B cell (primary cell): ENCODE measurements at regions not wholly inside any gene's neighbourhood (a gene's known extent, or its start where the extent isn't known, plus 50 kb on each side); places are given as distances from the start of the nearest gene placed in this dataset.

Experiments used
- EZH2 ChIP-seq: IDR thresholded peaks from 2 replicates; pipeline ENCODE4 v1.6.1; 2012; ENCODE audit warnings: borderline replicate concordance, low read depth, mild to moderate bottlenecking, moderate library complexity, low read length; ENCODE audit not compliant: insufficient read depth, poor library complexity, severe bottlenecking
- TF ChIP-seq, protein P1 (sequence below): fragments of 200-600 bp; IDR thresholded peaks from one replicate; pipeline ENCODE4 v1.8.0; 2022; ENCODE audit warnings: antibody characterized with exemption, mild to moderate bottlenecking

DNA sequence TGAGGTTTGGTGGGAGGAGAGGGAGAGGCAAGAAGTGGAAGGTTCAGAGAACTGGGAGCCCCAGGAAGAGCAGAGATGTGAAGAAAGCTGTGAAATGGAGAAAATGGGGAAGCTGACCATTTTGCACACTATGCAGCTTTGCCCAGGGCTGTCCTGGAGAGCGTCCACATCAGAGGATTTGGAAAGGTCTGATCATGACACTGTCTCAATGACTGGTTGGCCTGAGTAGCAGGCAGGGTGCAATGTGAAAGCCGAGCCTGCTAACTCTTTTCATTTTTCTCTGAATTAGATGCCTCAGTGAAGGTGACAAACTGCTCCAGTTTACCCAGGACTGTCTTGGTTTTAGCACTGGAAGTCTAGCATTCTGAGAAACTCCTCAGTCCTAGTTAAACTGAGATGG is 330.1 kb upstream of the RPS6KA3 start:
- no peak for TF ChIP-seq EZH2
- TF ChIP-seq, protein P1, sequence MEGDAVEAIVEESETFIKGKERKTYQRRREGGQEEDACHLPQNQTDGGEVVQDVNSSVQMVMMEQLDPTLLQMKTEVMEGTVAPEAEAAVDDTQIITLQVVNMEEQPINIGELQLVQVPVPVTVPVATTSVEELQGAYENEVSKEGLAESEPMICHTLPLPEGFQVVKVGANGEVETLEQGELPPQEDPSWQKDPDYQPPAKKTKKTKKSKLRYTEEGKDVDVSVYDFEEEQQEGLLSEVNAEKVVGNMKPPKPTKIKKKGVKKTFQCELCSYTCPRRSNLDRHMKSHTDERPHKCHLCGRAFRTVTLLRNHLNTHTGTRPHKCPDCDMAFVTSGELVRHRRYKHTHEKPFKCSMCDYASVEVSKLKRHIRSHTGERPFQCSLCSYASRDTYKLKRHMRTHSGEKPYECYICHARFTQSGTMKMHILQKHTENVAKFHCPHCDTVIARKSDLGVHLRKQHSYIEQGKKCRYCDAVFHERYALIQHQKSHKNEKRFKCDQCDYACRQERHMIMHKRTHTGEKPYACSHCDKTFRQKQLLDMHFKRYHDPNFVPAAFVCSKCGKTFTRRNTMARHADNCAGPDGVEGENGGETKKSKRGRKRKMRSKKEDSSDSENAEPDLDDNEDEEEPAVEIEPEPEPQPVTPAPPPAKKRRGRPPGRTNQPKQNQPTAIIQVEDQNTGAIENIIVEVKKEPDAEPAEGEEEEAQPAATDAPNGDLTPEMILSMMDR, result no peak
